ENCODE measurements at regions not wholly inside any gene's neighbourhood (a gene's known extent, or its start where the extent isn't known, plus 50 kb on each side); places are given as distances from the start of the nearest gene placed in this dataset.

GRCh38 chr18:24770311-24771024 lies 310.0 kb downstream of the HRH4 start:
- no TSS peak for BruUV-seq (replicated peaks)
- no peaks in the 10 kb centered on the region for H3K36me3 Mint-ChIP-seq (ENCODE audit: insufficient read depth, unreplicated experiment)
- H3K4me1 Mint-ChIP-seq (ENCODE audit: low read depth, unreplicated experiment), result no peaks in the 10 kb centered on the region
- H3K27me3 Mint-ChIP-seq (ENCODE audit: unreplicated experiment), result peaks cover 23% of the 10 kb centered on the region
- H3K9me3 Mint-ChIP-seq (ENCODE audit: low read depth, unreplicated experiment), result no peaks in the 10 kb centered on the region
- TF ChIP-seq, protein P1, sequence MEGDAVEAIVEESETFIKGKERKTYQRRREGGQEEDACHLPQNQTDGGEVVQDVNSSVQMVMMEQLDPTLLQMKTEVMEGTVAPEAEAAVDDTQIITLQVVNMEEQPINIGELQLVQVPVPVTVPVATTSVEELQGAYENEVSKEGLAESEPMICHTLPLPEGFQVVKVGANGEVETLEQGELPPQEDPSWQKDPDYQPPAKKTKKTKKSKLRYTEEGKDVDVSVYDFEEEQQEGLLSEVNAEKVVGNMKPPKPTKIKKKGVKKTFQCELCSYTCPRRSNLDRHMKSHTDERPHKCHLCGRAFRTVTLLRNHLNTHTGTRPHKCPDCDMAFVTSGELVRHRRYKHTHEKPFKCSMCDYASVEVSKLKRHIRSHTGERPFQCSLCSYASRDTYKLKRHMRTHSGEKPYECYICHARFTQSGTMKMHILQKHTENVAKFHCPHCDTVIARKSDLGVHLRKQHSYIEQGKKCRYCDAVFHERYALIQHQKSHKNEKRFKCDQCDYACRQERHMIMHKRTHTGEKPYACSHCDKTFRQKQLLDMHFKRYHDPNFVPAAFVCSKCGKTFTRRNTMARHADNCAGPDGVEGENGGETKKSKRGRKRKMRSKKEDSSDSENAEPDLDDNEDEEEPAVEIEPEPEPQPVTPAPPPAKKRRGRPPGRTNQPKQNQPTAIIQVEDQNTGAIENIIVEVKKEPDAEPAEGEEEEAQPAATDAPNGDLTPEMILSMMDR (IDR thresholded peaks at IDR 0.05; ENCODE audit: unreplicated experiment), result no peak
- intact Hi-C loops (cut with micrococcal nuclease; ENCODE audit: unreplicated experiment), result no loop called here
- DNase-seq, result no peak
- CTCF ChIA-PET, result interaction anchor here (0.6 kb wide), 1 partner anchor 469 kb away, joined by 8 read pairs; no protein-coding TSS in a partner anchor
- H3K27ac Mint-ChIP-seq (ENCODE audit: unreplicated experiment), result no peak overlapping the region
- no peak overlapping the region for H3K4me3 Mint-ChIP-seq (ENCODE audit: low read depth, unreplicated experiment)

DNA sequence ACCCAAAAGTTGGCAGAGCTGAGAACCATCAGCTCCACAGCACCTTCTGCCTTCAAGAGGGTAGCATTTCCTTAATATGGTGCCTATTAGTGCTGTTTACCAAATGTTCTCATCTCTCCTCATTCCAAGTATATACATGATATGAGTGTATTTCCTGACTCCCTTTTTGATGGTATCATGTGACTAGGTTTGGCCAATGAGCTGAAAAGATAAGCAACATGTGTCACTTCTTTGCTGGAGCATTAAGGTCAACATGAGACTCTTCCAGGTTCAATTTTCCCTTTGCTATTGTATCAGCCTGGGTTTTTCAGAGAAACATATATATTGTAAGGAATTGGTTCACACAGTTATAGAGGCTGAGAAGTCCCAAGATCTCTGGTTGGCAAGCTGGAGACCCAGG lies 310.9 kb downstream of the HRH4 start:
- no TSS peak for BruUV-seq (replicated peaks)
- DNase-seq, result no peak
- peaks cover 23% of the 10 kb centered on the region for H3K27me3 Mint-ChIP-seq (ENCODE audit: unreplicated experiment)
- TF ChIP-seq, protein P1 (IDR thresholded peaks at IDR 0.05; ENCODE audit: unreplicated experiment), result no peak
- H3K4me1 Mint-ChIP-seq (ENCODE audit: low read depth, unreplicated experiment), result no peaks in the 10 kb centered on the region
- H3K4me3 Mint-ChIP-seq (ENCODE audit: low read depth, unreplicated experiment), result no peak overlapping the region
- CTCF ChIA-PET, result no interaction called here
- no peaks in the 10 kb centered on the region for H3K36me3 Mint-ChIP-seq (ENCODE audit: insufficient read depth, unreplicated experiment)
- no peaks in the 10 kb centered on the region for H3K9me3 Mint-ChIP-seq (ENCODE audit: low read depth, unreplicated experiment)
- intact Hi-C loops (cut with micrococcal nuclease; ENCODE audit: unreplicated experiment), result no loop called here
- no peak overlapping the region for H3K27ac Mint-ChIP-seq (ENCODE audit: unreplicated experiment)

GRCh38 chr18:24773101-24773500 lies 312.7 kb downstream of the HRH4 start:
- intact Hi-C loops (cut with micrococcal nuclease; ENCODE audit: unreplicated experiment), result no loop called here
- Mint-ChIP-seq H3K4me1 (ENCODE audit: low read depth, unreplicated experiment) (no peaks in the 10 kb centered on the region), H3K27me3 (ENCODE audit: unreplicated experiment) (peaks cover 9% of the 10 kb centered on the region), H3K36me3 (ENCODE audit: insufficient read depth, unreplicated experiment) (no peaks in the 10 kb centered on the region), H3K27ac (ENCODE audit: unreplicated experiment) (no peak overlapping the region), H3K9me3 (ENCODE audit: low read depth, unreplicated experiment) (no peaks in the 10 kb centered on the region), H3K4me3 (ENCODE audit: low read depth, unreplicated experiment) (no peak overlapping the region)
- DNase-seq, result no peak
- TF ChIP-seq, protein P1 (IDR thresholded peaks at IDR 0.05; ENCODE audit: unreplicated experiment), result no peak
- CTCF ChIA-PET, result no interaction called here
- no TSS peak for BruUV-seq (replicated peaks)

- intact Hi-C loops (cut with micrococcal nuclease; ENCODE audit: unreplicated experiment), result loop anchor here (5.0 kb wide), 1 partner anchor 34 kb away; no protein-coding TSS in a partner anchor
- H3K27ac Mint-ChIP-seq (ENCODE audit: unreplicated experiment), result no peak overlapping the region
- no peaks in the 10 kb centered on the region for H3K9me3 Mint-ChIP-seq (ENCODE audit: low read depth, unreplicated experiment)
- no peak overlapping the region for H3K4me3 Mint-ChIP-seq (ENCODE audit: low read depth, unreplicated experiment)
- H3K4me1 Mint-ChIP-seq (ENCODE audit: low read depth, unreplicated experiment), result peaks cover 18% of the 10 kb centered on the region
- no peaks in the 10 kb centered on the region for H3K27me3 Mint-ChIP-seq (ENCODE audit: unreplicated experiment)
- no peaks in the 10 kb centered on the region for H3K36me3 Mint-ChIP-seq (ENCODE audit: insufficient read depth, unreplicated experiment)
- no peak for DNase-seq
- TF ChIP-seq, protein P1 (IDR thresholded peaks at IDR 0.05; ENCODE audit: unreplicated experiment), result no peak
- BruUV-seq (replicated peaks), result no TSS peak
- CTCF ChIA-PET, result no interaction called here
Observed at GRCh38 chr18:24776019-24776418, 315.6 kb downstream of the HRH4 start.
